ENCODE measurements at regions not wholly inside any gene's neighbourhood (a gene's known extent, or its start where the extent isn't known, plus 50 kb on each side); places are given as distances from the start of the nearest gene placed in this dataset.
"Not testable (repeated sequence)": the region's sequence is repeated elsewhere in the genome, so short reads cannot be mapped to it uniquely, and the experiment has no call there.

GRCh38 chr16:22699356-22699755 is 114.6 kb upstream of the HS3ST2 start:
- H3K27me3 Mint-ChIP-seq: peaks cover 44 to 47% of the 10 kb centered on the region in 2 donors
- ATAC-seq (replicated peaks): no peak
- no peak for DNase-seq
- no peaks in the 10 kb centered on the region for H3K36me3 Mint-ChIP-seq (ENCODE audit: insufficient read depth)
- no peak overlapping the region for H3K27ac Mint-ChIP-seq
- no peaks in the 10 kb centered on the region for H3K4me1 Mint-ChIP-seq (ENCODE audit: low read depth in 2 of 2)
- H3K4me3 Mint-ChIP-seq: no peak overlapping the region
- H3K9me3 Mint-ChIP-seq: no peaks in the 10 kb centered on the region

GRCh38 chr16:22705799-22706198 is 108.2 kb upstream of the HS3ST2 start:
- Mint-ChIP-seq H3K36me3 (ENCODE audit: insufficient read depth) (no peaks in the 10 kb centered on the region), H3K4me1 (ENCODE audit: low read depth in 2 of 2) (no peaks in the 10 kb centered on the region), H3K27me3 (peaks cover 33 to 63% of the 10 kb centered on the region in 2 donors), H3K27ac (no peak overlapping the region), H3K4me3 (no peak overlapping the region), H3K9me3 (no peaks in the 10 kb centered on the region)
- ATAC-seq (replicated peaks): no peak
- no peak for DNase-seq

DNA sequence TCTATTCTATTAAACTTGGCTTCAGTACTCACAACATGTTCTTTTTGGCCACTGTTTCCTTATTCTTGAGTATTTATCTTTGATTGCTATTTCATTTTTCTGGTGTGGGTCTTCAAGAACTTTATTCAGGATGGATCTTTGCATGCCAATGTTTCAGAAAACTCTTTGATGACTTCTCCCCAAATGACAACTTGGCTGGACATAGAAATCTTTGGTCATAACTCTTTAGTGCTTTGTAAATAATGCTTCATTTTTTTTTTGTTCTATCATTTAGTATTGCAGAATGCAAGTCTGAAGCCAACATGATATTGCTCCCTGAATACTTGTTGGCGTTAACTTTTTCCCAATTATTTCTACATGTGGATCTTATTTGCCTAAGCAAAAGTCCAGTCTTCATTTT is 103.6 kb upstream of the HS3ST2 start:
- no peaks in the 10 kb centered on the region for H3K36me3 Mint-ChIP-seq (ENCODE audit: insufficient read depth)
- DNase-seq (no peak), ATAC-seq (replicated peaks) (no peak)
- no peak overlapping the region for H3K27ac Mint-ChIP-seq
- H3K4me1 Mint-ChIP-seq (ENCODE audit: low read depth in 2 of 2): no peaks in the 10 kb centered on the region
- peaks cover 0 to 35% of the 10 kb centered on the region in 2 donors for H3K27me3 Mint-ChIP-seq
- H3K4me3 Mint-ChIP-seq: no peak overlapping the region
- H3K9me3 Mint-ChIP-seq: peaks cover 0 to 3% of the 10 kb centered on the region in 2 donors

DNA sequence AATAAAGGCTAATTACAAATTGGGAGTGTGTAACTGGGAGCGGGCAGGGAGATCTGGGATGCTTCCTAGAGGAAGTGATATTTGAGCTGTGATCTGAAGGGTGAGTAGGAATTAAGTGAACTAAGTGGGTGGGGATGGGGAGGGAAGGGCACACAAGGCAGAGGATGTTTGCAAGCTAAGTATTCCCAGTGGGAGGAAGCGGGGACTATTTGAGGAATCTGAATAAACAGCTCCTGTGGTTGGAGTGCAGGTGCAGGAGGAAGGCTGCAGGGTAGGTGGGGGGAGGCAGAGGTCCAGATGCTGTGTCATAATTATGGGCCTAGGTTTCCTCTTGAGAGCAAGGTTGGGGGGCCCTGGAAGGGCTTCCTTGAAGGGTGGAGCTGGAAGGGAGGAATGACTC is 102.1 kb upstream of the HS3ST2 start:
- Mint-ChIP-seq H3K4me3 (no peak overlapping the region), H3K36me3 (ENCODE audit: insufficient read depth) (no peaks in the 10 kb centered on the region), H3K27me3 (peaks cover 0 to 30% of the 10 kb centered on the region in 2 donors), H3K4me1 (ENCODE audit: low read depth in 2 of 2) (no peaks in the 10 kb centered on the region), H3K27ac (no peak overlapping the region), H3K9me3 (peaks cover 0 to 3% of the 10 kb centered on the region in 2 donors)
- no peak for DNase-seq
- no peak for ATAC-seq (replicated peaks)

DNA sequence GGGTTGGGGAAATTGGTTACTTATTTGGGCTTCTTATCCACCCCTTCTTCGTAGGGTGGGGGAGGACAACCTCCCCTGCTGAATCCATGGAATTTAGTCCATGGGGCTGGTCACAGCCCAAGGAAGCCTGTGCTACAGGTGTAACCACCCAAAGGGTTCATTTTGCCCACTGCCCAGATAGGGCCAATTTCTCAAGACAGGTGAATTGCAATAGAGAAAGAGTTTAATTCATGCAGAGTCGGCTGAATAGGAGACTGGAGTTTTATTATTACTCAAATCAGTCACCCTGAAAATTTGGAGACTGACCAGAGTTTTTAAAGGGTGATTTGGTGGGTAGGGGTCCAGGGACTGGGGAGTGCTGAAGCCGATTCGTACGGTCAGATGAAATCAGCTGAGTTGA is 101.5 kb upstream of the HS3ST2 start:
- peaks cover 0 to 3% of the 10 kb centered on the region in 2 donors for H3K9me3 Mint-ChIP-seq
- no peak for ATAC-seq (replicated peaks)
- DNase-seq: no peak

GRCh38 chr16:22718598-22718997 is 95.4 kb upstream of the HS3ST2 start:
- peaks cover 30 to 36% of the 10 kb centered on the region in 2 donors for H3K27me3 Mint-ChIP-seq
- ATAC-seq (replicated peaks); H3K4me1 Mint-ChIP-seq (ENCODE audit: low read depth in 2 of 2); DNase-seq; H3K27ac Mint-ChIP-seq; H3K4me3 Mint-ChIP-seq; H3K9me3 Mint-ChIP-seq; H3K36me3 Mint-ChIP-seq (ENCODE audit: insufficient read depth): not testable (repeated sequence)

More for the DNA sequence above, 101.5 kb upstream of the HS3ST2 start:
- Mint-ChIP-seq H3K4me3 (no peak overlapping the region), H3K27me3 (peaks cover 0 to 27% of the 10 kb centered on the region in 2 donors), H3K27ac (no peak overlapping the region), H3K36me3 (ENCODE audit: insufficient read depth) (no peaks in the 10 kb centered on the region), H3K4me1 (ENCODE audit: low read depth in 2 of 2) (no peaks in the 10 kb centered on the region)

GRCh38 chr16:22719945-22720344 is 94.0 kb upstream of the HS3ST2 start:
- no peak for ATAC-seq (replicated peaks)
- no peaks in the 10 kb centered on the region for H3K36me3 Mint-ChIP-seq (ENCODE audit: insufficient read depth)
- H3K27me3 Mint-ChIP-seq: peaks cover 30 to 36% of the 10 kb centered on the region in 2 donors
- H3K4me3 Mint-ChIP-seq: no peak overlapping the region
- H3K4me1 Mint-ChIP-seq (ENCODE audit: low read depth in 2 of 2): no peaks in the 10 kb centered on the region
- DNase-seq: no peak
- peaks cover 5 to 7% of the 10 kb centered on the region in 2 donors for H3K9me3 Mint-ChIP-seq
- H3K27ac Mint-ChIP-seq: no peak overlapping the region

- Mint-ChIP-seq H3K4me1 (ENCODE audit: low read depth in 2 of 2) (no peaks in the 10 kb centered on the region), H3K36me3 (ENCODE audit: insufficient read depth) (no peaks in the 10 kb centered on the region), H3K9me3 (peaks cover 5 to 7% of the 10 kb centered on the region in 2 donors), H3K4me3 (no peak overlapping the region), H3K27ac (no peak overlapping the region), H3K27me3 (peaks cover 30 to 35% of the 10 kb centered on the region in 2 donors)
- no peak for DNase-seq
- no peak for ATAC-seq (replicated peaks)
Measured at GRCh38 chr16:22721511-22722100, 92.4 kb upstream of the HS3ST2 start.

GRCh38 chr16:22722551-22723541 is 91.1 kb upstream of the HS3ST2 start:
- not testable (repeated sequence) for H3K4me3 Mint-ChIP-seq; H3K4me1 Mint-ChIP-seq (ENCODE audit: low read depth in 2 of 2); ATAC-seq (replicated peaks); H3K36me3 Mint-ChIP-seq (ENCODE audit: insufficient read depth); H3K27ac Mint-ChIP-seq; DNase-seq; H3K9me3 Mint-ChIP-seq
- H3K27me3 Mint-ChIP-seq: peaks cover 30 to 32% of the 10 kb centered on the region in 2 donors

DNA sequence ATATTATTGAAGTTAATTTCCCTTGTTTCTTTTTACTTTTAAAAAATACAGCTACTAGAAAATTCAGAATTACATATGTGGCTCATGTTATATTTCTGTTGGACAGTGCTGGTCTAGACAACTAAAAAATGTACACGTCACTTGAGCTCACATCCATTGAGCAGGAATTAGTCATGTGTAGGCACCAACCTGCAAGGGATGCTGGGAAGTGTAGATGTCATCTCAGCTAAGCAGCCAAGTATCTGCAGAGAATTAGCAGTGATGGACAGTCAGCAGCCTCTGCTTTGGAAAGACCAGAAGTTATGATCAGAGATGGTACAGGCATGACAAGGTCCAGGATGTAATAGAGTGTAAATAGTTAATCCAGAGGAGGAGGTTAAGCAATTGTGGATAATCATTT is 87.1 kb upstream of the HS3ST2 start:
- no peaks in the 10 kb centered on the region for H3K36me3 Mint-ChIP-seq (ENCODE audit: insufficient read depth)
- DNase-seq (no peak), ATAC-seq (replicated peaks) (no peak)
- peaks cover 9 to 20% of the 10 kb centered on the region in 2 donors for H3K27me3 Mint-ChIP-seq
- H3K9me3 Mint-ChIP-seq: no peaks in the 10 kb centered on the region
- no peak overlapping the region for H3K4me3 Mint-ChIP-seq
- H3K4me1 Mint-ChIP-seq (ENCODE audit: low read depth in 2 of 2): no peaks in the 10 kb centered on the region
- no peak overlapping the region for H3K27ac Mint-ChIP-seq

GRCh38 chr16:22727285-22728166 is 86.4 kb upstream of the HS3ST2 start:
- Mint-ChIP-seq H3K4me3 (no peak overlapping the region), H3K36me3 (ENCODE audit: insufficient read depth) (no peaks in the 10 kb centered on the region), H3K9me3 (no peaks in the 10 kb centered on the region), H3K27ac (no peak overlapping the region), H3K27me3 (peaks cover 5 to 23% of the 10 kb centered on the region in 2 donors), H3K4me1 (ENCODE audit: low read depth in 2 of 2) (no peaks in the 10 kb centered on the region)
- DNase-seq (no peak), ATAC-seq (replicated peaks) (no peak)

GRCh38 chr16:22728167-22728836 is 85.7 kb upstream of the HS3ST2 start:
- DNase-seq (no peak), ATAC-seq (replicated peaks) (no peak)
- Mint-ChIP-seq H3K27ac (no peak overlapping the region), H3K4me1 (ENCODE audit: low read depth in 2 of 2) (no peaks in the 10 kb centered on the region), H3K27me3 (peaks cover 5 to 31% of the 10 kb centered on the region in 2 donors), H3K4me3 (no peak overlapping the region), H3K36me3 (ENCODE audit: insufficient read depth) (no peaks in the 10 kb centered on the region), H3K9me3 (no peaks in the 10 kb centered on the region)

- H3K27me3 Mint-ChIP-seq: peaks cover 5 to 47% of the 10 kb centered on the region in 2 donors
- no peak overlapping the region for H3K4me3 Mint-ChIP-seq
- H3K9me3 Mint-ChIP-seq: no peaks in the 10 kb centered on the region
- H3K27ac Mint-ChIP-seq: no peak overlapping the region
- ATAC-seq (replicated peaks) (no peak), DNase-seq (no peak)
- no peaks in the 10 kb centered on the region for H3K36me3 Mint-ChIP-seq (ENCODE audit: insufficient read depth)
- H3K4me1 Mint-ChIP-seq (ENCODE audit: low read depth in 2 of 2): no peaks in the 10 kb centered on the region
Measured at GRCh38 chr16:22732400-22732799, 81.6 kb upstream of the HS3ST2 start.

All from effector memory CD8-positive, alpha-beta T cell (primary cell).